Stimulated activated naive CD8-positive, alpha-beta T cell treated with anti-CD3 and anti-CD28 coated beads, Interleukin-15, Interleukin-2, amounts not matched to agents 100 U/mL and 50 U/mL, for 24 hours (primary cell): ENCODE measurements at regions not wholly inside any gene's neighbourhood (a gene's known extent, or its start where the extent isn't known, plus 50 kb on each side); places are given as distances from the start of the nearest gene placed in this dataset.

Source experiments
- ATAC-seq: fragments of 150-1000 bp; cut with Tn5 transposase; one replicate; pipeline ENCODE4 v1.10.0; 2021
- DNase-seq: peaks from one replicate; pipeline ENCODE4 v3.0.0; 2021

GRCh38 chr3:70840106-70840870, 527.9 kb upstream of the MDFIC2 start:
- ATAC-seq (no peak), DNase-seq (no peak)

GRCh38 chr3:70833239-70833960, 521.0 kb upstream of the MDFIC2 start:
- ATAC-seq: no peak
- DNase-seq: no peak

- DNase-seq (no peak), ATAC-seq (no peak)
Observed at GRCh38 chr3:70832834-70833205, 520.4 kb upstream of the MDFIC2 start.

GRCh38 chr3:70832089-70832833, 519.8 kb upstream of the MDFIC2 start:
- ATAC-seq (no peak), DNase-seq (no peak)

- DNase-seq (no peak), ATAC-seq (no peak)
Observed at GRCh38 chr3:70829092-70829491, 516.7 kb upstream of the MDFIC2 start.

GRCh38 chr3:70824773-70825172, 512.3 kb upstream of the MDFIC2 start:
- ATAC-seq (no peak), DNase-seq (no peak)

GRCh38 chr3:70824078-70824477, 511.6 kb upstream of the MDFIC2 start:
- DNase-seq (no peak), ATAC-seq (no peak)

GRCh38 chr3:70823622-70824021, 511.2 kb upstream of the MDFIC2 start:
- no peak for ATAC-seq
- DNase-seq: no peak

GRCh38 chr3:70822669-70823068, 510.2 kb upstream of the MDFIC2 start:
- DNase-seq (no peak), ATAC-seq (no peak)

- ATAC-seq: no peak
- DNase-seq: no peak
Observed at GRCh38 chr3:70821602-70822001, 509.2 kb upstream of the MDFIC2 start.

- no peak for DNase-seq
- ATAC-seq: no peak
Observed at GRCh38 chr3:70820397-70820796, 508.0 kb upstream of the MDFIC2 start.

- no peak for ATAC-seq
Observed at GRCh38 chr3:70818145-70818544, 505.7 kb upstream of the MDFIC2 start.

GRCh38 chr3:70816346-70816745, 503.9 kb upstream of the MDFIC2 start:
- DNase-seq: no peak
- no peak for ATAC-seq

More at GRCh38 chr3:70818145-70818544, 505.7 kb upstream of the MDFIC2 start:
- no peak for DNase-seq

- no peak for DNase-seq
- ATAC-seq: no peak
Observed at GRCh38 chr3:70815817-70816216, 503.4 kb upstream of the MDFIC2 start.

- DNase-seq (no peak), ATAC-seq (no peak)
Observed at GRCh38 chr3:70813311-70813710, 500.9 kb upstream of the MDFIC2 start.

- ATAC-seq (no peak), DNase-seq (no peak)
Observed at GRCh38 chr3:70811880-70812279, 499.4 kb upstream of the MDFIC2 start.

- DNase-seq: no peak
- ATAC-seq: no peak
Observed at GRCh38 chr3:70808881-70809280, 496.4 kb upstream of the MDFIC2 start.

GRCh38 chr3:70806556-70806955, 494.1 kb upstream of the MDFIC2 start:
- DNase-seq (no peak), ATAC-seq (no peak)

- DNase-seq (no peak), ATAC-seq (no peak)
Observed at GRCh38 chr3:70806021-70806420, 493.6 kb upstream of the MDFIC2 start.

GRCh38 chr3:70805061-70805889, 492.8 kb upstream of the MDFIC2 start:
- DNase-seq (no peak), ATAC-seq (no peak)

GRCh38 chr3:70803891-70804290, 491.5 kb upstream of the MDFIC2 start:
- ATAC-seq (no peak), DNase-seq (no peak)

- DNase-seq (no peak), ATAC-seq (no peak)
Observed at GRCh38 chr3:70803319-70803718, 490.9 kb upstream of the MDFIC2 start.
